ENCODE measurements at regions not wholly inside any gene's neighbourhood (a gene's known extent, or its start where the extent isn't known, plus 50 kb on each side); places are given as distances from the start of the nearest gene placed in this dataset.
A peak's percentile ranks its signal among the peaks of the same experiment; 100 is the strongest.

- H3K36me3 Mint-ChIP-seq (ENCODE audit: low read depth) = no peaks in the 10 kb centered on the region
- no peak overlapping the region for H3K27ac Mint-ChIP-seq
- H3K4me1 Mint-ChIP-seq = peaks cover 53% of the 10 kb centered on the region
- H3K9me3 Mint-ChIP-seq = peaks cover 8% of the 10 kb centered on the region
- no peak for DNase-seq
- no peak for ATAC-seq
- no peak overlapping the region for H3K4me3 Mint-ChIP-seq
- no peaks in the 10 kb centered on the region for H3K27me3 Mint-ChIP-seq
Measured at GRCh38 chr2:136062066-136062837, 55.7 kb downstream of the CXCR4 start.

GRCh38 chr2:136060416-136060815, 57.5 kb downstream of the CXCR4 start:
- H3K36me3 Mint-ChIP-seq (ENCODE audit: low read depth) = no peaks in the 10 kb centered on the region
- ATAC-seq (no peak), DNase-seq (no peak)
- peaks cover 8% of the 10 kb centered on the region for H3K9me3 Mint-ChIP-seq
- no peak overlapping the region for H3K4me3 Mint-ChIP-seq
- H3K4me1 Mint-ChIP-seq = peaks cover 60% of the 10 kb centered on the region
- no peaks in the 10 kb centered on the region for H3K27me3 Mint-ChIP-seq
- no peak overlapping the region for H3K27ac Mint-ChIP-seq

GRCh38 chr2:136059036-136059472, 58.9 kb downstream of the CXCR4 start:
- no peak for DNase-seq
- Mint-ChIP-seq H3K27ac (peak overlapping the region; percentile 20), H3K27me3 (no peaks in the 10 kb centered on the region), H3K4me3 (no peak overlapping the region), H3K36me3 (ENCODE audit: low read depth) (peaks cover 2% of the 10 kb centered on the region), H3K4me1 (peaks cover 62% of the 10 kb centered on the region), H3K9me3 (peaks cover 8% of the 10 kb centered on the region)
- no peak for ATAC-seq

GRCh38 chr2:136058262-136058661, 59.7 kb downstream of the CXCR4 start:
- peaks cover 8% of the 10 kb centered on the region for H3K9me3 Mint-ChIP-seq
- peaks cover 2% of the 10 kb centered on the region for H3K36me3 Mint-ChIP-seq (ENCODE audit: low read depth)
- H3K4me1 Mint-ChIP-seq = peaks cover 65% of the 10 kb centered on the region
- no peak for ATAC-seq
- H3K27ac Mint-ChIP-seq = peak overlapping the region; percentile 46
- no peak overlapping the region for H3K4me3 Mint-ChIP-seq
- DNase-seq = no peak
- H3K27me3 Mint-ChIP-seq = no peaks in the 10 kb centered on the region

DNA sequence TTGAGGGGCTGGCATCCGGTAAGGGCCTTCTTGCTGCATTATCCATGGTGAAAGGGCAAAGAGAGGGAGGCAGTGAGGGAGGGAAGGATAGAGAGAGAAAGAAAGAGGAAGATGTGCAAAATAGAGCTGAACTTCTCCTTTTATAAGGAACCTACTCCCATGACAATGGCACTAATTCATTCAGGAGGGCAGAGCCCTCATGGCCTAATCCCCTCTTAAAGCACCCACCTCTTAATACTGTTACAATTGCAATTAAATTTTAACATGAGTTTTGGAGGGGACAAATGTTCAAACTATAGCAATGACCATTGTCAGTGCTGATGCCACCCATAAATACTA, 60.2 kb downstream of the CXCR4 start:
- Mint-ChIP-seq H3K4me3 (peak overlapping the region; percentile 69), H3K27ac (peak overlapping the region; percentile 96), H3K9me3 (peaks cover 8% of the 10 kb centered on the region), H3K27me3 (no peaks in the 10 kb centered on the region), H3K36me3 (ENCODE audit: low read depth) (peaks cover 2% of the 10 kb centered on the region), H3K4me1 (peaks cover 67% of the 10 kb centered on the region)
- ATAC-seq (no peak), DNase-seq (no peak)

DNA sequence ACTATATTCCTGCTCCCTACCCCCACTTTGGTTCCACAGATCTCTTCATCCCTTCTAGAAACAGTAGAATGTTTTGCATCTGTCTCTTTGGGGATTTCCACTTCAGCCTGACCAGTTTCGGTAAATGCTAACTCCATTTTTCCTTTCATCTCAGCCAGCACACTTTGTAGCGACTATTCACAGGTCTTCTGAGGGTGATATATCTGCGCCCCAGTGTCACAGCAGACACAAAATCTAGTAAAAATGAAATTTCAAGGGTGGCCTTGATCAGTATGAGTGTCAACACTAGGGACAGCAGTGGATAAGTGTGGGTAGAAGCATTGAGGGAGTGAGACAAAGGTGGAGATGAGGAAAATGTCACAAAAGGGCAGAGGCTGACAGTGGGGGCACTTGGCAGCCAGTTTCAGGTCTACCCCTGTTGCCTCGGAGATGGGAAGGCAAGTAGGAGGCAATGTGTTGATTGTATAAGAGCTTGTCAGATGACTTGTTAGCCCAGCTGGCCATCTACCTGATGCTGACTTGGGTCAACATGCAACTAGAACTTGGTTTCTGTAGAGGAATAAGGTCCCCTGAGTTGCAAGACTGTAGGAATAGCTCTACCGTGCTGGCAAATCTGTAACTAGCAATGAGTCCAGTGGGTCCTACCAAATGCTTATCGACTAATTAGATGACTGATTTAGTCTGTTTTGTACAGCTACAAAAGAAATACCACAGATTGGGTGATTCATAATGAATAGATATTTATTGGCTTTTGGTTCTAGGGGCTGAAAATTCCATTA, 60.7 kb downstream of the CXCR4 start:
- peak; percentile 93 for ATAC-seq
- H3K4me3 Mint-ChIP-seq = peak overlapping the region; percentile 69
- peak overlapping the region; percentile 96 for H3K27ac Mint-ChIP-seq
- peak; percentile 60 for DNase-seq
- H3K9me3 Mint-ChIP-seq = peaks cover 3% of the 10 kb centered on the region
- H3K27me3 Mint-ChIP-seq = no peaks in the 10 kb centered on the region
- H3K36me3 Mint-ChIP-seq (ENCODE audit: low read depth) = peaks cover 2% of the 10 kb centered on the region
- peaks cover 72% of the 10 kb centered on the region for H3K4me1 Mint-ChIP-seq

GRCh38 chr2:136055929-136056688, 61.8 kb downstream of the CXCR4 start:
- Mint-ChIP-seq H3K4me3 (peak overlapping the region; percentile 69), H3K36me3 (ENCODE audit: low read depth) (peaks cover 2% of the 10 kb centered on the region), H3K4me1 (peaks cover 78% of the 10 kb centered on the region), H3K27me3 (no peaks in the 10 kb centered on the region), H3K27ac (peak overlapping the region; percentile 96), H3K9me3 (no peaks in the 10 kb centered on the region)
- ATAC-seq (peak; percentile 37), DNase-seq (no peak)

GRCh38 chr2:136054856-136055255, 63.1 kb downstream of the CXCR4 start:
- H3K4me1 Mint-ChIP-seq = peaks cover 90% of the 10 kb centered on the region
- ATAC-seq (no peak), DNase-seq (no peak)
- peak overlapping the region; percentile 31 for H3K27ac Mint-ChIP-seq
- no peaks in the 10 kb centered on the region for H3K9me3 Mint-ChIP-seq
- H3K27me3 Mint-ChIP-seq = no peaks in the 10 kb centered on the region
- H3K4me3 Mint-ChIP-seq = no peak overlapping the region
- H3K36me3 Mint-ChIP-seq (ENCODE audit: low read depth) = peaks cover 2% of the 10 kb centered on the region

- H3K27ac Mint-ChIP-seq = peak overlapping the region; percentile 88
- H3K4me3 Mint-ChIP-seq = peak overlapping the region; percentile 44
- H3K4me1 Mint-ChIP-seq = peaks cover 88% of the 10 kb centered on the region
- ATAC-seq (peak; percentile 18), DNase-seq (no peak)
- H3K36me3 Mint-ChIP-seq (ENCODE audit: low read depth) = peaks cover 2% of the 10 kb centered on the region
- no peaks in the 10 kb centered on the region for H3K9me3 Mint-ChIP-seq
- no peaks in the 10 kb centered on the region for H3K27me3 Mint-ChIP-seq
Measured at GRCh38 chr2:136052369-136053362, 65.3 kb downstream of the CXCR4 start.

DNA sequence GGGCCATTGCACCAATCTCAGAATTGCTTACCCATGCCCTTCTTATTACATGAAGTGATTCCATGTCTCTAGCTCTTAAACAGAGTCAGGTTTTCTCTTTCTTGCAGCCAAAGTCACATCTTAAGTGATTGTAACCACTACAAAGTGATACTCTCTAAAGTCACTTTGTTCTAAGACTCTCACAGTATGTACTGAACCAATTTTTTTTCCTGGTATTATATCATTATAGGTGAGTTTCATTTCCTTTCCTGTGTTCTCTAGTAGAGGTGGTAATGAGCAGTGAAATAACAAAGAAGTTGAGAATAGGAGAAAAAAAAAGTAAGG, 66.3 kb upstream of the DARS1 start:
- H3K9me3 Mint-ChIP-seq = no peaks in the 10 kb centered on the region
- no peak for DNase-seq
- peak; percentile 3 for ATAC-seq
- peaks cover 82% of the 10 kb centered on the region for H3K4me1 Mint-ChIP-seq
- no peaks in the 10 kb centered on the region for H3K27me3 Mint-ChIP-seq
- H3K4me3 Mint-ChIP-seq = peak overlapping the region; percentile 44
- H3K36me3 Mint-ChIP-seq (ENCODE audit: low read depth) = peaks cover 2% of the 10 kb centered on the region
- H3K27ac Mint-ChIP-seq = peak overlapping the region; percentile 88

DNA sequence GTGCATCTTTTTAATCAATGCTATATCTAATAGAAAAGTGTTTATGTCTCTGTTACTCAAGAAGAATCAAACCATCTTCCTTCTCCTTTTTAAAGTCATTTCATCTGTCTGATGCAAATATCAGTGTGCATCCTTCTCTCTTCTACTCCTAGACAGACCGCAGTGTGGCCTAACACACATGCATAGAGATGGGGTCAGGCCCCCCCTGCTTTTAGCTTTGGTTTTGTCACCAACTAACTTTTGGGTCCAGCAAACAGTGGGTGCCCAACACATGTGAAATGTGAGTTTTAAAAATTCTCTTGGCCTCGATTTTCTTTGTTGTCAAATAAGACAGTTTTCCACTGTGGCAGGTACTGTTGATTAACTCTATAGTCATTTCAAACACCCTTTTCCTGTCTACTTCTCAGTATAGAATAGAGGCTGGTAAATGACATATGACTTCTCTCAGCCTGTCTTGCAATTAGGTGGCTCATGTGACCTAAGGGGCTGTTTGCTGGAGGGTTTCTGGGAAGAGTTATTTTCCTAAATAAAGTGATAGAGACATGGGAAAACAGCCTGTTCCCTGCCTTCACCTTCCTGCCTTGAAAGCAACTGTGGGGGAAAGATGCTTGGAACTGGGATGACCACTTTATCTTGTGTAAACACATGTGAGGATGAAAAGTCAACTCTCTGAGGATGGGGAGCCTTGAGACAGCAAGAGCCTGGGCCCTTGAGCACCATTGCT, 65.7 kb upstream of the DARS1 start:
- H3K27me3 Mint-ChIP-seq = no peaks in the 10 kb centered on the region
- H3K9me3 Mint-ChIP-seq = no peaks in the 10 kb centered on the region
- no peak overlapping the region for H3K4me3 Mint-ChIP-seq
- peaks cover 2% of the 10 kb centered on the region for H3K36me3 Mint-ChIP-seq (ENCODE audit: low read depth)
- H3K27ac Mint-ChIP-seq = peak overlapping the region; percentile 88
- DNase-seq (no peak), ATAC-seq (peak; percentile 79)
- H3K4me1 Mint-ChIP-seq = peaks cover 82% of the 10 kb centered on the region

DNA sequence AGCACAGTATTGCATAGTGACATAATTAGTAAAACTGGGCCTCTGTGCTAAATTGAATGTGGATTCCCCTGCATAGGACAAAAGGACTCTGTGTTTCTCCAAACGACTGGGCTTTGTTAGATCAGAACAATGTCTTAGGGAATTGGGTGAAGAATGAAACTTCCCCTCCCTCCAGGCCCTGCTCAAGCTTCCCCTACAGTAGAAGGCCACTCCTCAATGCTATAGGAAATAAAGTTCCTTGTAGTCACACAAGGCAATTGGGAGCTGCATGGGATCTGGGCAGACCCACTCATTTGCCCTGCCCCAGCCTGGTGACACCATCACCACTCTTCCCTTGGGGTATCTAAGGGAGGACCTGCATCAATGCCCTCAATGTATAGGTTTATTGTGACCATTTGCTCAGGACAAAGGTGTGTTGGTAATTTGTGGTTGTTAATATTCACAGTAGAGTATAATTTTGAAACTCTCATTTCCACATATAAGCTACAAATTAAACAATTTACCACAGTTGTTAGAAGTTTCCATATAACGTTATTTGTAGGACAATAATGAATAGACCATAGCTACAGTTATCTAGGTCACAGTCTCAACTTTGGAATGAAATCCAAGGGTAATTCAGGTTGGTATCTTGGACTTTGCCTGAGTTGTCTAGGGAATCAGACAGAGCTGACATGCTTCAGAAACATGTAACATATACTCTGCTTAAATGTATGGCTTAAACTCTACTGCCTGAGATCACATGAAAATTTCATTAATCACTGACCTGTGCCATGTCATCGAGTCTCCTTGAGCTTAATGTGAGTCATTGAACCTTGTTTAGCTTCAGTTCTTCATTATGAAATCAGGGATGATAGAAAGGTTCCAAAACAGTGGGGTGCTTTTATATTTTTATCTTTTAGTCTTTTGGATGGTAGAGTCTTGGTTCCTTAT, 64.8 kb upstream of the DARS1 start:
- H3K27ac Mint-ChIP-seq = peak overlapping the region; percentile 88
- H3K27me3 Mint-ChIP-seq = no peaks in the 10 kb centered on the region
- peaks cover 2% of the 10 kb centered on the region for H3K36me3 Mint-ChIP-seq (ENCODE audit: low read depth)
- no peak for DNase-seq
- peaks cover 3% of the 10 kb centered on the region for H3K9me3 Mint-ChIP-seq
- no peak overlapping the region for H3K4me3 Mint-ChIP-seq
- peaks cover 82% of the 10 kb centered on the region for H3K4me1 Mint-ChIP-seq
- no peak for ATAC-seq
